B cell (primary cell): ENCODE measurements at regions not wholly inside any gene's neighbourhood (a gene's known extent, or its start where the extent isn't known, plus 50 kb on each side); places are given as distances from the start of the nearest gene placed in this dataset.

ENCODE experiments used
- ATAC-seq: fragments of 200-7000 bp; cut with Tn5 transposase; one replicate; pipeline ENCODE4 v1.10.0; 2021; ENCODE audit warnings: low read depth, mild to moderate bottlenecking, moderate number of reproducible peaks, moderate library complexity
- CTCF ChIA-PET: fragments of 350-600 bp; sonication (Branson Sonifier 250); formaldehyde crosslinking; loops from one replicate; lab custom pipeline; 2021; ENCODE audit warnings: antibody characterized with exemption, inconsistent platforms; lab: Charles Lee
- POLR2A ChIA-PET: fragments of 350-600 bp; sonication (Branson Sonifier 250); formaldehyde crosslinking; loops from one replicate; lab custom pipeline; 2021; ENCODE audit warnings: antibody characterized with exemption; lab: Charles Lee
- DNase-seq: peaks from one replicate; pipeline ENCODE4 v3.0.0; 2013
- H2AFZ ChIP-seq: 2 replicates; pipeline ENCODE4 v1.6.1; 2012; ENCODE audit warnings: mild to moderate bottlenecking, low read depth, low read length; ENCODE audit not compliant: insufficient read depth, poor library complexity, severe bottlenecking
- H3K27ac ChIP-seq, 2 donors: 1 replicate in 1 of 2; 2 replicates in 1 of 2; pipeline ENCODE4 v1.5.1; 2012 to 2013; ENCODE audit warnings: low read length in 2 of 2, mild to moderate bottlenecking in 2 of 2, moderate library complexity in 1 of 2
- H3K27me3 ChIP-seq, 4 experiments: fragments of 200-600 bp in 1 of 4; sonication (generic) in 1 of 4; replicated peaks in 1 of 4; 1 replicate in 2 of 4; 2 replicates in 2 of 4; pipeline versions ENCODE4 v1.6.1 to v1.7.0; 2013 to 2016; ENCODE audit warnings: low read length in 3 of 4, mild to moderate bottlenecking in 2 of 4, mixed read lengths in 1 of 4, moderate library complexity in 1 of 4; ENCODE audit not compliant: insufficient read depth in 4 of 4, control insufficient read depth in 3 of 4; ENCODE audit errors: control extremely low read depth in 1 of 4
- H3K36me3 ChIP-seq, 2 experiments: replicated peaks in 1 of 2; 1 replicate in 1 of 2; 2 replicates in 1 of 2; pipeline versions ENCODE4 v1.6.1 to v1.7.1; 2013; ENCODE audit warnings: low read length in 1 of 2; ENCODE audit not compliant: insufficient read depth in 2 of 2, control insufficient read depth in 1 of 2; ENCODE audit errors: control extremely low read depth in 1 of 2, extremely low read depth in 1 of 2
- H3K4me1 ChIP-seq, 2 donors: fragments of 200-600 bp in 1 of 2; sonication (generic) in 1 of 2; 1 replicate in 1 of 2; 2 replicates in 1 of 2; pipeline versions ENCODE4 v1.5.1 to v1.6.1; 2013 to 2017; ENCODE audit warnings: low read length in 2 of 2; ENCODE audit not compliant: control insufficient read depth in 2 of 2, insufficient read depth in 2 of 2
- H3K4me2 ChIP-seq: replicated peaks from 2 replicates; pipeline ENCODE3; 2012; ENCODE audit warnings: mild to moderate bottlenecking, low read depth, low read length; ENCODE audit not compliant: poor library complexity, severe bottlenecking
- H3K4me3 ChIP-seq, 5 experiments: fragments of 200-600 bp in 1 of 5; sonication (generic) in 1 of 5; 1 replicate in 3 of 5; 2 replicates in 2 of 5; pipeline versions ENCODE4 v1.5.1 to v1.7.0; 2011 to 2016; ENCODE audit warnings: low read length in 4 of 5, mild to moderate bottlenecking in 4 of 5, low read depth in 2 of 5, control low read depth in 1 of 5, moderate library complexity in 1 of 5; ENCODE audit not compliant: insufficient read depth in 1 of 5; ENCODE audit errors: control extremely low read depth in 1 of 5, extremely low read depth in 1 of 5
- H3K79me2 ChIP-seq: fragments of 200-600 bp; sonication (generic); one replicate; pipeline ENCODE4 v1.6.0; 2016; ENCODE audit warnings: low read length; ENCODE audit not compliant: control insufficient read depth, insufficient read depth
- H3K9ac ChIP-seq: fragments of 200-600 bp; sonication (generic); 2 replicates; pipeline ENCODE4 v1.6.1; 2017; ENCODE audit warnings: mild to moderate bottlenecking, low read length, moderate library complexity
- H3K9me3 ChIP-seq, 3 donors: one replicate each; pipeline versions ENCODE4 v1.6.1 to v1.7.1; 2013; ENCODE audit warnings: low read length in 2 of 3; ENCODE audit not compliant: control insufficient read depth in 2 of 3, insufficient read depth in 1 of 3; ENCODE audit errors: control extremely low read depth in 1 of 3
- H4K20me1 ChIP-seq: 2 replicates; pipeline ENCODE4 v1.6.0; 2012; ENCODE audit warnings: mild to moderate bottlenecking, low read length; ENCODE audit not compliant: insufficient read depth, control insufficient read depth, poor library complexity, severe bottlenecking
- H3K27ac Mint-ChIP-seq: one replicate; pipeline ENCODE4 v1.8.0; 2021; ENCODE audit warnings: mixed read lengths
- H3K27me3 Mint-ChIP-seq: one replicate; pipeline ENCODE4 v1.8.0; 2021; ENCODE audit warnings: mixed read lengths
- H3K4me1 Mint-ChIP-seq: one replicate; pipeline ENCODE4 v1.8.0; 2021; ENCODE audit warnings: mixed read lengths
- H3K4me3 Mint-ChIP-seq: one replicate; pipeline ENCODE4 v1.8.0; 2021; ENCODE audit warnings: mixed read lengths
- H3K9me3 Mint-ChIP-seq: one replicate; pipeline ENCODE4 v1.8.0; 2022; ENCODE audit warnings: mixed read lengths; ENCODE audit not compliant: insufficient read depth
- EZH2 ChIP-seq: IDR thresholded peaks from 2 replicates; pipeline ENCODE4 v1.6.1; 2012; ENCODE audit warnings: borderline replicate concordance, low read depth, mild to moderate bottlenecking, moderate library complexity, low read length; ENCODE audit not compliant: insufficient read depth, poor library complexity, severe bottlenecking
- WGBS: methylation state at CpG from one replicate; pipeline ENCODE4 v1.1.5; 2013; ENCODE audit warnings: missing lambda C conversion rate; ENCODE audit not compliant: insufficient coverage; 5-methylcytosine and 5-hydroxymethylcytosine counted together
- intact Hi-C: fragments of 100-400 bp; cut with micrococcal nuclease; formaldehyde crosslinking; loops from one replicate; pipeline ENCODE4 v1.10.0; 2022
- TF ChIP-seq, protein P1 (sequence below): fragments of 200-600 bp; IDR thresholded peaks from one replicate; pipeline ENCODE4 v1.8.0; 2022; ENCODE audit warnings: antibody characterized with exemption, mild to moderate bottlenecking

DNA sequence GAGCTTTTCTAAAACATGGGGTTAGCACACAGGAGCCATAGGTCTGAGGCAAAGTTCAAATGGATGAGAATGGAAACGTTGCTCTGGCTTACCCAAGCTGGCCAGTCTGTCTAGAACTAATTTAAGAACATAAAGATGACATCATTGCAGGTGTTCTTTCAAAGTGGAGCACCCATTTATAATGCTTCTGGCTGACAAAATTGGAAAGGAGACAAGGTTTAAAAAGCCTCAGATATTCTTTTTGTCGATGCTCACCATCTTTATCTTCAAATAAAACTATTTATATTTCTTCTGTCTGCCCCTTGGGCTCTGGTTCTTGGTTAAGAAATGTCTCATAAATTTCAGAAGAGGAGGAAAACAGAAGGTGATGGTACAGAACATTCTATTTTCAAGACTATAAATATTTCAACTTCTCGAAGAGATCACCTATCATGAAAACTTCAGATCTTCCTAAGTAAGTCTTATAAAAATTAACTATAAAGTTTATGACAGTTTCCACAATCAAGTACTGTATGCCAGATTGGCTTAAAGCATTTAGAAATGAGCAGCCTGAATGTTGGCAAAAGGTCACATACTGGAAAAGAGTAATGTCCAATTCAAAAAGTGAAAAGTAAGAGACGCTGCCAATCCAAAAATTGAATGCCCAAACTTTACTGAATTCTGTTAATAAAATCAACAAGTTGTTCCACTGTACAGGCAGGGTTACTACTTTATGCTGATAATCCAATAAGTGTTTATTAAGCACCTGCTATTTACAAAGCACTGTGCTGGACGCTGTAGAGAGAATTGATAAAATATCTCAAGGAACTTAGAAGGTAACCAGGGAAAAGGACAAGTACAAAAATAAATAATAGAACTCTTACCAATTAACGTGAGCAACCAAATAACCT lies 92.0 kb downstream of the ETS2 start:
- Histone ChIP-seq H3K36me3 (no peaks in the 10 kb centered on the region), H3K4me3 (no peak overlapping the region), H3K4me1 (no peaks in the 10 kb centered on the region), H4K20me1 (no peaks in the 10 kb centered on the region), H3K27ac (no peak overlapping the region), H3K9ac (no peak overlapping the region), H2AFZ (no peak overlapping the region), H3K27me3 (no peaks in the 10 kb centered on the region), H3K9me3 (peaks cover 0 to 1% (median 0%) of the 10 kb centered on the region in 3 donors), H3K4me2 (no peak overlapping the region), H3K79me2 (no peaks in the 10 kb centered on the region)
- H3K27me3 Mint-ChIP-seq: peaks cover 13% of the 10 kb centered on the region
- POLR2A ChIA-PET: no interaction called here
- ATAC-seq (no peak), DNase-seq (no peak)
- no peak overlapping the region for H3K4me3 Mint-ChIP-seq
- H3K9me3 Mint-ChIP-seq: peaks cover 7% of the 10 kb centered on the region
- no peak for TF ChIP-seq EZH2
- TF ChIP-seq, protein P1, sequence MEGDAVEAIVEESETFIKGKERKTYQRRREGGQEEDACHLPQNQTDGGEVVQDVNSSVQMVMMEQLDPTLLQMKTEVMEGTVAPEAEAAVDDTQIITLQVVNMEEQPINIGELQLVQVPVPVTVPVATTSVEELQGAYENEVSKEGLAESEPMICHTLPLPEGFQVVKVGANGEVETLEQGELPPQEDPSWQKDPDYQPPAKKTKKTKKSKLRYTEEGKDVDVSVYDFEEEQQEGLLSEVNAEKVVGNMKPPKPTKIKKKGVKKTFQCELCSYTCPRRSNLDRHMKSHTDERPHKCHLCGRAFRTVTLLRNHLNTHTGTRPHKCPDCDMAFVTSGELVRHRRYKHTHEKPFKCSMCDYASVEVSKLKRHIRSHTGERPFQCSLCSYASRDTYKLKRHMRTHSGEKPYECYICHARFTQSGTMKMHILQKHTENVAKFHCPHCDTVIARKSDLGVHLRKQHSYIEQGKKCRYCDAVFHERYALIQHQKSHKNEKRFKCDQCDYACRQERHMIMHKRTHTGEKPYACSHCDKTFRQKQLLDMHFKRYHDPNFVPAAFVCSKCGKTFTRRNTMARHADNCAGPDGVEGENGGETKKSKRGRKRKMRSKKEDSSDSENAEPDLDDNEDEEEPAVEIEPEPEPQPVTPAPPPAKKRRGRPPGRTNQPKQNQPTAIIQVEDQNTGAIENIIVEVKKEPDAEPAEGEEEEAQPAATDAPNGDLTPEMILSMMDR: no peak
- intact Hi-C loops: no loop called here
- CTCF ChIA-PET: no interaction called here
- H3K27ac Mint-ChIP-seq: no peak overlapping the region
- 0% methylated on average over 1 of the region's 6 CpGs for WGBS
- no peaks in the 10 kb centered on the region for H3K4me1 Mint-ChIP-seq

DNA sequence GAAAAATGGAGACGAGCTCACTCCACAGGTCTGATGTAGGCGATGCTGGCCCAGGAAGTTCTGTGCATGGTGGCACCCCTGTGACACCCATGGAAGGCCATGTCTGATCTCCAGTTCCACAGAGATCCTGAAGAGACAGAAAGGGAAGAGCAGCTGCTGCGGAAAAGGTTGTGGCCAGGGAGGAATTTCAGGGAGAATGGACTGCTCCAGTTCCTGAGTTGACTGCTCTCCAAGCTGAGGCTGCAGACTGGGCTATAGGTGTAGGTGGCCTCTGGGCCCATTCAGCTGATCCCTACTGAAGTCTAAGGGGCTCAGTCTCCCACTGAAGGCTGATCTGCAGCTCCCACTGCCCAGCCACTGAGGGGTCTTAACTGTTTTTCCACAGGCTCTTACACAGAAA lies 89.2 kb downstream of the ETS2 start:
- Histone ChIP-seq H3K4me2 (no peak overlapping the region), H3K9ac (no peak overlapping the region), H2AFZ (no peak overlapping the region), H3K4me1 (no peaks in the 10 kb centered on the region), H3K4me3 (no peak overlapping the region), H3K27me3 (no peaks in the 10 kb centered on the region), H3K79me2 (no peaks in the 10 kb centered on the region), H3K36me3 (no peaks in the 10 kb centered on the region), H3K27ac (no peak overlapping the region), H3K9me3 (peaks cover 0 to 5% (median 0%) of the 10 kb centered on the region in 3 donors), H4K20me1 (no peaks in the 10 kb centered on the region)
- WGBS: 88% methylated on average over 3 of the region's 3 CpGs
- ChIA-PET CTCF (no interaction called here), POLR2A (no interaction called here)
- DNase-seq (no peak), ATAC-seq (no peak)
- H3K4me1 Mint-ChIP-seq: no peaks in the 10 kb centered on the region
- H3K27ac Mint-ChIP-seq: no peak overlapping the region
- intact Hi-C loops: no loop called here
- H3K27me3 Mint-ChIP-seq: peaks cover 13% of the 10 kb centered on the region
- H3K4me3 Mint-ChIP-seq: no peak overlapping the region
- H3K9me3 Mint-ChIP-seq: peaks cover 3% of the 10 kb centered on the region
- no peak for TF ChIP-seq EZH2
- TF ChIP-seq, protein P1: no peak
